ENCODE measurements at regions not wholly inside any gene's neighbourhood (a gene's known extent, or its start where the extent isn't known, plus 50 kb on each side); places are given as distances from the start of the nearest gene placed in this dataset.

GRCh38 chr7:93711926-93712325 is 137.4 kb upstream of the CALCR start:
- TF ChIP-seq CTCF (tag by site-specific recombination; IDR thresholded peaks at IDR 0.05), result no peak
- TF ChIP-seq KLF9 (tag by site-specific recombination; IDR thresholded peaks at IDR 0.05; ENCODE audit: low read depth), result no peak
- no peak for TF ChIP-seq ZNF114 (tag by site-specific recombination; IDR thresholded peaks at IDR 0.05)
- no peak for TF ChIP-seq ZNF624 (tag by site-specific recombination; IDR thresholded peaks at IDR 0.05)
- no peak for TF ChIP-seq SP7 (tag by site-specific recombination; IDR thresholded peaks at IDR 0.05)
- no peak for TF ChIP-seq ZEB2 (tag by site-specific recombination; IDR thresholded peaks at IDR 0.05)
- TF ChIP-seq ZNF571 (tag by site-specific recombination; IDR thresholded peaks at IDR 0.05), result no peak
- no peak for TF ChIP-seq ZNF792 (tag by site-specific recombination; IDR thresholded peaks at IDR 0.05)
- TF ChIP-seq ZNF157 (tag by site-specific recombination; IDR thresholded peaks at IDR 0.05), result no peak
- no peak for TF ChIP-seq ZNF488 (tag by site-specific recombination; IDR thresholded peaks at IDR 0.05)
- TF ChIP-seq, protein P1, sequence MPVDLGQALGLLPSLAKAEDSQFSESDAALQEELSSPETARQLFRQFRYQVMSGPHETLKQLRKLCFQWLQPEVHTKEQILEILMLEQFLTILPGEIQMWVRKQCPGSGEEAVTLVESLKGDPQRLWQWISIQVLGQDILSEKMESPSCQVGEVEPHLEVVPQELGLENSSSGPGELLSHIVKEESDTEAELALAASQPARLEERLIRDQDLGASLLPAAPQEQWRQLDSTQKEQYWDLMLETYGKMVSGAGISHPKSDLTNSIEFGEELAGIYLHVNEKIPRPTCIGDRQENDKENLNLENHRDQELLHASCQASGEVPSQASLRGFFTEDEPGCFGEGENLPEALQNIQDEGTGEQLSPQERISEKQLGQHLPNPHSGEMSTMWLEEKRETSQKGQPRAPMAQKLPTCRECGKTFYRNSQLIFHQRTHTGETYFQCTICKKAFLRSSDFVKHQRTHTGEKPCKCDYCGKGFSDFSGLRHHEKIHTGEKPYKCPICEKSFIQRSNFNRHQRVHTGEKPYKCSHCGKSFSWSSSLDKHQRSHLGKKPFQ (tag by site-specific recombination; IDR thresholded peaks at IDR 0.05), result no peak
- TF ChIP-seq TCF7L2 (IDR thresholded peaks at IDR 0.05; ENCODE audit: borderline replicate concordance, low read depth, low read length), result no peak
